HG03460 (cell line): ENCODE measurements at regions not wholly inside any gene's neighbourhood (a gene's known extent, or its start where the extent isn't known, plus 50 kb on each side); places are given as distances from the start of the nearest gene placed in this dataset.

Experiments
- ATAC-seq: cut with Tn5 transposase; IDR thresholded peaks from one replicate; pipeline ENCODE4 v1.9.1; 2021; ENCODE audit not compliant: unreplicated experiment

GRCh38 chr13:84417416-84417815 is 535.1 kb upstream of the SLITRK1 start:
- ATAC-seq: no peak

GRCh38 chr13:84413016-84413415 is 530.7 kb upstream of the SLITRK1 start:
- ATAC-seq: no peak

- no peak for ATAC-seq
Observed at GRCh38 chr13:84405286-84405685, 523.0 kb upstream of the SLITRK1 start.

- ATAC-seq: no peak
Observed at GRCh38 chr13:84400706-84401105, 518.4 kb upstream of the SLITRK1 start.

GRCh38 chr13:84399320-84400085 is 517.2 kb upstream of the SLITRK1 start:
- no peak for ATAC-seq

- ATAC-seq: no peak
Observed at GRCh38 chr13:84393981-84394625, 511.8 kb upstream of the SLITRK1 start.

- ATAC-seq: no peak
Observed at GRCh38 chr13:84380866-84381265, 498.6 kb upstream of the SLITRK1 start.

- no peak for ATAC-seq
Observed at GRCh38 chr13:84377106-84377505, 494.8 kb upstream of the SLITRK1 start.

- ATAC-seq: no peak
Observed at GRCh38 chr13:84366506-84366905, 484.2 kb upstream of the SLITRK1 start.

- ATAC-seq: no peak
Observed at GRCh38 chr13:84362777-84363176, 480.5 kb upstream of the SLITRK1 start.

GRCh38 chr13:84360822-84361221 is 478.5 kb upstream of the SLITRK1 start:
- no peak for ATAC-seq

GRCh38 chr13:84358601-84359000 is 476.3 kb upstream of the SLITRK1 start:
- ATAC-seq: no peak

GRCh38 chr13:84352946-84353345 is 470.7 kb upstream of the SLITRK1 start:
- ATAC-seq: no peak

GRCh38 chr13:84339456-84339855 is 457.2 kb upstream of the SLITRK1 start:
- ATAC-seq: no peak

- no peak for ATAC-seq
Observed at GRCh38 chr13:84332346-84332745, 450.1 kb upstream of the SLITRK1 start.

- no peak for ATAC-seq
Observed at GRCh38 chr13:84315527-84315926, 433.3 kb upstream of the SLITRK1 start.

- no peak for ATAC-seq
Observed at GRCh38 chr13:84303035-84303434, 420.8 kb upstream of the SLITRK1 start.

- no peak for ATAC-seq
Observed at GRCh38 chr13:84297251-84297650, 415.0 kb upstream of the SLITRK1 start.

GRCh38 chr13:84296401-84296800 is 414.1 kb upstream of the SLITRK1 start:
- ATAC-seq: no peak

GRCh38 chr13:84294576-84294975 is 412.3 kb upstream of the SLITRK1 start:
- ATAC-seq: no peak

GRCh38 chr13:84290386-84290785 is 408.1 kb upstream of the SLITRK1 start:
- no peak for ATAC-seq

- no peak for ATAC-seq
Observed at GRCh38 chr13:84279166-84279565, 396.9 kb upstream of the SLITRK1 start.
